ENCODE measurements at regions not wholly inside any gene's neighbourhood (a gene's known extent, or its start where the extent isn't known, plus 50 kb on each side); places are given as distances from the start of the nearest gene placed in this dataset.

- DNase-seq, result no peak
Observed at GRCh38 chr4:98758182-98758581, 99.8 kb upstream of the TSPAN5 start.

- no peak for DNase-seq
Observed at GRCh38 chr4:98754736-98755135, 96.3 kb upstream of the TSPAN5 start.

GRCh38 chr4:98749206-98749605 is 90.8 kb upstream of the TSPAN5 start:
- no peak for DNase-seq

GRCh38 chr4:98748609-98749008 is 90.2 kb upstream of the TSPAN5 start:
- DNase-seq, result no peak

GRCh38 chr4:98747393-98748091 is 89.1 kb upstream of the TSPAN5 start:
- DNase-seq, result peak; percentile 4

- DNase-seq, result no peak
Observed at GRCh38 chr4:98746936-98747335, 88.5 kb upstream of the TSPAN5 start.

GRCh38 chr4:98746530-98746929 is 88.1 kb upstream of the TSPAN5 start:
- DNase-seq, result no peak

GRCh38 chr4:98745366-98745765 is 87.0 kb upstream of the TSPAN5 start:
- DNase-seq, result no peak

GRCh38 chr4:98744372-98745150 is 86.2 kb upstream of the TSPAN5 start:
- DNase-seq, result no peak

- DNase-seq, result no peak
Observed at GRCh38 chr4:98741952-98742351, 83.5 kb upstream of the TSPAN5 start.

GRCh38 chr4:98739751-98740150 is 81.3 kb upstream of the TSPAN5 start:
- DNase-seq, result no peak

- no peak for DNase-seq
Observed at GRCh38 chr4:98733601-98734000, 75.2 kb upstream of the TSPAN5 start.

- no peak for DNase-seq
Observed at GRCh38 chr4:98728871-98729270, 70.5 kb upstream of the TSPAN5 start.

- DNase-seq, result no peak
Observed at GRCh38 chr4:98728433-98728832, 70.0 kb upstream of the TSPAN5 start.

- no peak for DNase-seq
Observed at GRCh38 chr4:98722000-98722399, 63.6 kb upstream of the TSPAN5 start.

GRCh38 chr4:98720871-98721480 is 62.6 kb upstream of the TSPAN5 start:
- DNase-seq, result no peak

- DNase-seq, result no peak
Observed at GRCh38 chr4:98716796-98717195, 58.4 kb upstream of the TSPAN5 start.

GRCh38 chr4:98712607-98713006 is 54.2 kb upstream of the TSPAN5 start:
- DNase-seq, result no peak

- DNase-seq, result no peak
Observed at GRCh38 chr4:98711526-98711925, 53.1 kb upstream of the TSPAN5 start.

- DNase-seq, result peak; percentile 28
Observed at GRCh38 chr4:98710831-98711230, 52.4 kb upstream of the TSPAN5 start.

Data from kidney glomerular epithelial cell (primary cell).